Right cardiac atrium (tissue), 5 donors: ENCODE measurements at regions not wholly inside any gene's neighbourhood (a gene's known extent, or its start where the extent isn't known, plus 50 kb on each side); places are given as distances from the start of the nearest gene placed in this dataset.

Source experiments
- ATAC-seq, 2 donors: fragments of 200-7000 bp; cut with Tn5 transposase; one replicate each; pipeline versions ENCODE4 v1.8.0 to v1.9.1; 2020; ENCODE audit warnings: moderate library complexity in 2 of 2, mild to moderate bottlenecking in 1 of 2
- DNase-seq, 3 donors: peaks; one replicate each; pipeline ENCODE4 v3.0.0-alpha.2; 2020
- H3K27ac ChIP-seq: one replicate; pipeline ENCODE4 v1.5.1; 2013; ENCODE audit warnings: mild to moderate bottlenecking, low read length, control low read depth, moderate library complexity
- H3K27me3 ChIP-seq: one replicate; pipeline ENCODE4 v1.6.1; 2013; ENCODE audit not compliant: control insufficient read depth, insufficient read depth
- H3K4me1 ChIP-seq: one replicate; pipeline ENCODE4 v1.6.1; 2013; ENCODE audit warnings: low read length; ENCODE audit not compliant: control insufficient read depth, insufficient read depth
- H3K4me3 ChIP-seq: one replicate; pipeline ENCODE4 v1.5.1; 2013; ENCODE audit warnings: low read length, control low read depth
- H3K9me3 ChIP-seq: one replicate; pipeline ENCODE4 v1.6.1; 2013; ENCODE audit warnings: low read length; ENCODE audit not compliant: control insufficient read depth
- WGBS: extraction: QIAGEN DNeasy Blood & Tissue Kit; methylation state at CpG from one replicate; pipeline ENCODE4 v1.1.7; 2013; 5-methylcytosine and 5-hydroxymethylcytosine counted together
- intact Hi-C, 4 donors: fragments of 100-400 bp; cut with DNase I; formaldehyde crosslinking; loops; one replicate each; pipeline versions ENCODE4 v1.11.0 to v1.14.0; 2022 to 2023
- donor health status: healthy with polysubstance abuse.
- donor health status: DM: no; HTN: yes; CAD: no.
- donor health status: DM: no; HTN: no; CAD: no.
- donor health status: DM: no; HTN: yes; CAD: no; lungs with severe emphysema.
- donor health status: DM: yes; HTN: yes; CAD: no.

DNA sequence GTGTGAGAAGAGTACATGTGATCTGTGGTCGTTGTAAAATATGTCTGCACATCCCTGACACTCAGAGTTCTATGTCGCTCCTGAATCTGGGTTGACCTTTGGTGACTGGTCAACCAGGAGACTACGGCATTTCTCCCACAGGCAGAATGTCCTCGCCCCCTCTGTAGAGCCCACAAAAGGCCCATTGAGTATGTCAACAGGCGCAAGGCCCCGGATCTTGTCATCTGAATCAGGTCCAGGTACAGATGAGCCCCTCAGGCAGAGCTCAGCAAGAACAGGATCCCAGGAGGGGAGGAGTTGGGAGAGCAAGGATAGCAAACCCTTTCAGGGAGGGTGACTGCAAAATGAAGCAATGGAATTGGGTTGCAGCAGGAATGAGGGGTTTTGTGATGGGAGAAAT, 126.5 kb downstream of the MATN1 start:
- ATAC-seq (no peak), DNase-seq (no peak)
- H3K4me1 ChIP-seq: no peaks in the 10 kb centered on the region
- 63% methylated on average over 6 of the region's 6 CpGs for WGBS
- no peak overlapping the region for H3K27ac ChIP-seq
- intact Hi-C loops: no loop called here
- no peaks in the 10 kb centered on the region for H3K27me3 ChIP-seq
- H3K9me3 ChIP-seq: no peaks in the 10 kb centered on the region
- H3K4me3 ChIP-seq: no peak overlapping the region

- H3K9me3 ChIP-seq: no peaks in the 10 kb centered on the region
- WGBS: 41% methylated on average over 1 of the region's 1 CpG
- no peaks in the 10 kb centered on the region for H3K27me3 ChIP-seq
- H3K27ac ChIP-seq: no peak overlapping the region
- no peaks in the 10 kb centered on the region for H3K4me1 ChIP-seq
- DNase-seq (no peak), ATAC-seq (no peak)
- intact Hi-C loops: no loop called here
- no peak overlapping the region for H3K4me3 ChIP-seq
These were observed 126.9 kb downstream of the MATN1 start for GRCh38 chr1:30596470-30596869.

GRCh38 chr1:30589083-30589482, 134.3 kb downstream of the MATN1 start:
- intact Hi-C loops: no loop called here
- Histone ChIP-seq H3K4me1 (no peaks in the 10 kb centered on the region), H3K27ac (no peak overlapping the region), H3K9me3 (no peaks in the 10 kb centered on the region), H3K27me3 (no peaks in the 10 kb centered on the region), H3K4me3 (no peak overlapping the region)
- 57% methylated on average over 5 of the region's 5 CpGs for WGBS
- DNase-seq (no peak), ATAC-seq (no peak)

GRCh38 chr1:30588311-30589073, 134.9 kb downstream of the MATN1 start:
- Histone ChIP-seq H3K4me3 (no peak overlapping the region), H3K27me3 (no peaks in the 10 kb centered on the region), H3K9me3 (no peaks in the 10 kb centered on the region), H3K27ac (no peak overlapping the region), H3K4me1 (no peaks in the 10 kb centered on the region)
- ATAC-seq (no peak), DNase-seq (no peak)
- 71% methylated on average over 10 of the region's 10 CpGs for WGBS
- intact Hi-C loops: no loop called here

DNA sequence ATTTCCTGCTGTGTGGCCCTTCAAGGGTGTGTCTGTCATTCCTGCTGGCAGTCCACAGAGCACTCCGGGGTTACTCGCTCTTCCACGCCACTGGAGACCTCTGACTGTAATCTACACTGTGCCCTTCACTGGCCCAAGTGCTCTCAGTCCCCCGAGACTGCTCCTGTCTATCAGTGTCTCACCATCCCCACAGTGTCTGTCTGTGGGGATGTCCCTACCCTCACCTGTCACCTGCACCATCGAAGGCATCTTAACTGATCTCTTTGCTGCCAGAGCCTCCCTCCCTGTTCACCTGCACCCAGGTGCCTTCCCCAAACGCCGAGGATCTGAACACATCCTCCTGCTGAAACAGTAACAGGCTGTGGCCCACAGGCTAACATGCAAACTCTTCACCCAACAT, 136.7 kb downstream of the MATN1 start:
- Histone ChIP-seq H3K9me3 (no peaks in the 10 kb centered on the region), H3K4me3 (no peak overlapping the region), H3K4me1 (no peaks in the 10 kb centered on the region), H3K27ac (no peak overlapping the region), H3K27me3 (no peaks in the 10 kb centered on the region)
- intact Hi-C loops: no loop called here
- ATAC-seq: no peak
- WGBS: 66% methylated on average over 7 of the region's 7 CpGs
- no peak for DNase-seq

GRCh38 chr1:30579580-30579979, 143.8 kb downstream of the MATN1 start:
- Histone ChIP-seq H3K27me3 (no peaks in the 10 kb centered on the region), H3K4me1 (no peaks in the 10 kb centered on the region), H3K9me3 (no peaks in the 10 kb centered on the region), H3K4me3 (no peak overlapping the region), H3K27ac (no peak overlapping the region)
- ATAC-seq (no peak), DNase-seq (no peak)
- intact Hi-C loops: no loop called here

DNA sequence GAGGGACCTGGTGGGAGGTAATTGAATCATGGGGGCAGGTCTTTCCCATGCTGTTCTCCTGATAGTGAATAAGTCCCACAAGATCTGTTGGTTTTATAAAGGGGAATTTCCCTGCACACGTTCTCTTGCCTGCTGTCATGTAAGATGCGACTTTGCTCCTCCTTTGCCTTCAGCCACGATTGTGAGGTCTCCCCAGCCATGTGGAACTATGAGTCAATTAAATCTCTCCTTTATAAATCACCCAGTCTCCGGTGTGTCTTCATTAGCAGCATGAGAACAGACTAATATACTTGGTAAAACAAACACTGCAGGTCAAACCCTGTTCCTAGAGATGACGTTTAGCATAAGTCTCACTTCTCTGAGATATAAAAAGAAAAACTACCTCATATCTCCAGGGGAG, 148.3 kb downstream of the MATN1 start:
- no peaks in the 10 kb centered on the region for H3K9me3 ChIP-seq
- 66% methylated on average over 5 of the region's 5 CpGs for WGBS
- no peak overlapping the region for H3K27ac ChIP-seq
- no peak overlapping the region for H3K4me3 ChIP-seq
- no peaks in the 10 kb centered on the region for H3K27me3 ChIP-seq
- no peaks in the 10 kb centered on the region for H3K4me1 ChIP-seq
- no peak for ATAC-seq
- no peak for DNase-seq
- intact Hi-C loops: no loop called here

DNA sequence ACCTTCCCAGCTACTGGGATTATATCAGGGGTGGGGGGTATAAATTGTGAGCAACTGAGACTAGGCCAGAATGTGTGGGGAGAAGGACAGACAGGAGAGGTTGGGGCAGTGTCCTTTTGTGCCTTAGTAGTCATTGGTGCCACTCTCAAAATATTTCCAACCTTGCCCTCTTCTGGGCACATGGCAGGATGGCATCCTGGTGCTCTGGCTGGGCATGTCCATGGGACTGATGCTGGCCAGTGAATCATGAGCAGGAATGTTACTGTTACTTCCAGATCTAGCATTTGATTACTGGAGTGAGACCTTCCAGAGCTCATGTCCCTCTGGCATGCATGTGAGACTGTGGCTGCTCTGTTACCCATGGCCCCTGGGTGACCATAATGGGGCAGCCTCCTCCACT, 151.2 kb downstream of the MATN1 start:
- no peak for DNase-seq
- Histone ChIP-seq H3K27ac (no peak overlapping the region), H3K9me3 (no peaks in the 10 kb centered on the region), H3K27me3 (no peaks in the 10 kb centered on the region), H3K4me1 (no peaks in the 10 kb centered on the region), H3K4me3 (no peak overlapping the region)
- intact Hi-C loops: no loop called here
- ATAC-seq: no peak

GRCh38 chr1:30571380-30571779, 152.0 kb downstream of the MATN1 start:
- no peak for DNase-seq
- Histone ChIP-seq H3K9me3 (no peaks in the 10 kb centered on the region), H3K4me1 (no peaks in the 10 kb centered on the region), H3K27ac (no peak overlapping the region), H3K4me3 (no peak overlapping the region), H3K27me3 (no peaks in the 10 kb centered on the region)
- 48% methylated on average over 4 of the region's 4 CpGs for WGBS
- intact Hi-C loops: no loop called here
- ATAC-seq: no peak

DNA sequence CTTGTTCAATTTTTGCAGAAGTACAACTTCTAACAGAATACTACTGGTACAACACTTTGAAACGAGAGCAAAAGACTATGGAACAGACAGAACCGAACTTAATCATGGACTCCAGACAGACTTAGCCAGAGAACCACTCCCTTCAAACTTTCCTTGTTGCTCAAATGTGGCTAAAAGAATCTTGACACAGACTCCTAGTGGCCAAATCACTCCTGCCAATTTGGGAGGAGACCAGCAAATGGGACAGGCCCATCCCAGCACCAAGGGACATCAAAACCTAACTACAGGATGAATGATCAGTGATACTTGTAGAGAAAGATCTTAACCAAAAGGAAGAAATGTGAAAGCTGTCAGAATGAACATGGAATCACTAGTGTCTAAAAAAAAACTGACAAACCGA, 154.0 kb downstream of the MATN1 start:
- Histone ChIP-seq H3K4me3 (no peak overlapping the region), H3K4me1 (no peaks in the 10 kb centered on the region), H3K27ac (no peak overlapping the region), H3K27me3 (no peaks in the 10 kb centered on the region), H3K9me3 (no peaks in the 10 kb centered on the region)
- ATAC-seq (no peak), DNase-seq (no peak)
- intact Hi-C loops: no loop called here
- WGBS: 71% methylated on average over 3 of the region's 3 CpGs

- DNase-seq: no peak
- Histone ChIP-seq H3K9me3 (peaks cover 2% of the 10 kb centered on the region), H3K4me1 (no peaks in the 10 kb centered on the region)
These were observed 160.8 kb downstream of the MATN1 start for GRCh38 chr1:30562559-30562958.

DNA sequence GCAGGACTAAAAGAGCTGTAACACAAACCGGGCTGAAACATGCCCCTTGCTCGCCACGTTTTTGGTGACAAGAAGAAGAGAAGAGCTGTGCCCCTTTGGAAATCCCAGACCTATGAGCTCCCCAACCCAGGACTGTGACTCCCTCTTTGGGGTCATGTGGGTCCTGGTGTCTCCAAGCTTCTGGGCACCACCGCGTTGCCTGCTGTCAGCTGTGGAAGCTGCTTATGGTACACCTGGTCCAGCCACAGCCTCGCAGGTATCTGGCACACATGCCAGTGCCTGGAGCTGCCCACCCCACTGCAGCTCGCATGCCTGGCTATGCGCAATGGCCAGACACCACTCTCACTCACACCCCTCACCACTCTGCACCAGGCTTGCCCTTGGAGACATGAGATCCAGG, 171.8 kb downstream of the MATN1 start:
- Histone ChIP-seq H3K27me3 (no peaks in the 10 kb centered on the region), H3K9me3 (no peaks in the 10 kb centered on the region), H3K4me3 (no peak overlapping the region), H3K4me1 (no peaks in the 10 kb centered on the region), H3K27ac (no peak overlapping the region)
- 88% methylated on average over 8 of the region's 8 CpGs for WGBS
- ATAC-seq: no peak
- intact Hi-C loops: no loop called here
- DNase-seq: no peak

More at GRCh38 chr1:30562559-30562958, 160.8 kb downstream of the MATN1 start:
- ATAC-seq: no peak
- intact Hi-C loops: no loop called here
- H3K27me3 ChIP-seq: no peaks in the 10 kb centered on the region
- no peak overlapping the region for H3K4me3 ChIP-seq
- no peak overlapping the region for H3K27ac ChIP-seq
